ENCODE measurements at regions not wholly inside any gene's neighbourhood (a gene's known extent, or its start where the extent isn't known, plus 50 kb on each side); places are given as distances from the start of the nearest gene placed in this dataset.

GRCh38 chr21:29475329-29475728 is 176.6 kb downstream of the BACH1 start:
- no peak overlapping the region for H2AFZ ChIP-seq (ENCODE audit: low read length)
- no peaks in the 10 kb centered on the region for H3K9me3 Mint-ChIP-seq
- no peak overlapping the region for H3K27ac ChIP-seq (ENCODE audit: insufficient read length, low read depth, low read length)
- no peaks in the 10 kb centered on the region; a peak in 2 of 7 replicates for H3K36me3 Mint-ChIP-seq (ENCODE audit: insufficient read depth in 1 of 3, low read depth in 3 of 3)
- H3K56ac ChIP-seq (ENCODE audit: insufficient read length, low read depth, low read length): no peak overlapping the region
- DNase-seq: no peak
- no peak overlapping the region for H3K14ac ChIP-seq (ENCODE audit: insufficient read depth, low read length)
- no peaks in the 10 kb centered on the region for H3K23me2 ChIP-seq (ENCODE audit: insufficient read length, low read depth, low read length, poor library complexity, severe bottlenecking)
- no peak overlapping the region for H3K4me3 Mint-ChIP-seq
- no peak overlapping the region for H2BK20ac ChIP-seq (ENCODE audit: low read depth, low read length, poor library complexity, severe bottlenecking)
- no peak overlapping the region for H3K9ac ChIP-seq (ENCODE audit: extremely low read depth, insufficient read length, low read length)
- H3K18ac ChIP-seq (ENCODE audit: insufficient read length, low read depth, low read length): no peak overlapping the region
- H4K8ac ChIP-seq (replicated peaks; ENCODE audit: insufficient read length, low read depth, low read length): no peak overlapping the region
- H3K4me2 ChIP-seq (ENCODE audit: insufficient read depth, insufficient read length, low read length): no peak overlapping the region
- H3T11ph ChIP-seq (ENCODE audit: low read length): no peak overlapping the region
- H3K9me3 ChIP-seq (ENCODE audit: control insufficient read depth, low read depth, low read length): no peaks in the 10 kb centered on the region
- no peaks in the 10 kb centered on the region for H3K27me3 ChIP-seq (ENCODE audit: insufficient read depth, low read length)
- H3K4me1 ChIP-seq (ENCODE audit: insufficient read depth, low read length): no peaks in the 10 kb centered on the region
- no peak overlapping the region for H3K27ac Mint-ChIP-seq
- peaks cover 4 to 5% of the 10 kb centered on the region in 2 experiments for H3K4me1 Mint-ChIP-seq
- H2BK15ac ChIP-seq (ENCODE audit: low read depth, low read length): no peak overlapping the region
- H3K4ac ChIP-seq (ENCODE audit: low read depth, low read length): no peak overlapping the region
- H3K27me3 Mint-ChIP-seq (ENCODE audit: low read depth): 0 out of 2 replicates have a peak, but pooled peaks cover 2% of the 10 kb centered on the region
- no peak overlapping the region for H2AK5ac ChIP-seq (ENCODE audit: insufficient read length, low read length)
- H3K79me1 ChIP-seq (ENCODE audit: insufficient read depth, low read depth, low read length, poor library complexity, severe bottlenecking): no peaks in the 10 kb centered on the region
- H2BK12ac ChIP-seq (ENCODE audit: insufficient read length, low read depth, low read length): no peak overlapping the region
- H2BK5ac ChIP-seq (ENCODE audit: insufficient read length, low read length): no peak overlapping the region
- H4K5ac ChIP-seq (ENCODE audit: insufficient read length, low read depth, low read length): no peak overlapping the region
- no peaks in the 10 kb centered on the region for H3K79me2 ChIP-seq (ENCODE audit: insufficient read depth, low read length)
- no peak overlapping the region for H4K91ac ChIP-seq (ENCODE audit: insufficient read length, low read depth, low read length)
- no peak for TF ChIP-seq CTCF (conservative IDR thresholded peaks at IDR 0.05)
- no peaks in the 10 kb centered on the region for H4K20me1 ChIP-seq (ENCODE audit: control insufficient read depth, insufficient read depth, insufficient read length)
- no CpG with 5 or more reads among the region's 2 CpGs for WGBS (ENCODE audit: extremely low coverage, insufficient read length, low lambda C conversion rate)
- no peak overlapping the region for H2BK120ac ChIP-seq (ENCODE audit: low read depth, low read length, poor library complexity, severe bottlenecking)
- no peak overlapping the region for H3K23ac ChIP-seq (ENCODE audit: insufficient read length, low read depth, low read length)
